Ascending aorta (tissue), 2 donors: ENCODE measurements at regions not wholly inside any gene's neighbourhood (a gene's known extent, or its start where the extent isn't known, plus 50 kb on each side); places are given as distances from the start of the nearest gene placed in this dataset.

Source experiments
- DNase-seq, 2 donors: peaks; one replicate each; pipeline ENCODE4 v3.0.0-alpha.2; 2019; ENCODE audit warnings: low spot score in 2 of 2
- H3K27ac ChIP-seq, 2 donors: fragments of 200-600 bp; sonication (generic); one replicate each; pipeline ENCODE4 v1.5.1; 2016 to 2017; ENCODE audit warnings: mild to moderate bottlenecking in 1 of 2
- H3K27me3 ChIP-seq: fragments of 200-600 bp; sonication (generic); one replicate; pipeline ENCODE4 v1.5.1; 2017
- H3K36me3 ChIP-seq, 2 donors: fragments of 200-600 bp; sonication (generic); one replicate each; pipeline ENCODE4 v1.5.1; 2016
- H3K4me1 ChIP-seq, 2 donors: fragments of 200-600 bp; sonication (generic); one replicate each; pipeline ENCODE4 v1.5.1; 2016 to 2017; ENCODE audit warnings: mild to moderate bottlenecking in 1 of 2
- H3K4me3 ChIP-seq, 2 donors: fragments of 200-600 bp; sonication (generic); one replicate each; pipeline ENCODE4 v1.5.1; 2016 to 2017; ENCODE audit warnings: mild to moderate bottlenecking in 1 of 2
- H3K9me3 ChIP-seq, 2 donors: fragments of 200-600 bp; sonication (generic); one replicate each; pipeline ENCODE4 v1.5.1; 2016
- CTCF ChIP-seq, 3 experiments: fragments of 200-600 bp in 2 of 3; fragments of 450-650 bp in 1 of 3; sonication (generic) in 2 of 3; IDR thresholded peaks; one replicate each; pipeline ENCODE4 v1.5.1; 2016 to 2019; ENCODE audit warnings: antibody characterized with exemption in 3 of 3, mild to moderate bottlenecking in 1 of 3, moderate library complexity in 1 of 3
- intact Hi-C: fragments of 100-400 bp; cut with DNase I; formaldehyde crosslinking; loops from one replicate; pipeline ENCODE4 v1.15.1; 2023

- Histone ChIP-seq H3K9me3 (no peaks in the 10 kb centered on the region), H3K27me3 (no peaks in the 10 kb centered on the region), H3K4me3 (no peak overlapping the region), H3K27ac (no peak overlapping the region), H3K4me1 (no peaks in the 10 kb centered on the region), H3K36me3 (no peaks in the 10 kb centered on the region)
- DNase-seq = no peak
- intact Hi-C loops = no loop called here
- TF ChIP-seq CTCF (IDR thresholded peaks at IDR 0.05) = no peak
Measured at GRCh38 chr3:146803745-146804144, 198.6 kb upstream of the PLSCR5 start.

GRCh38 chr3:146801492-146801891, 196.3 kb upstream of the PLSCR5 start:
- no peak for TF ChIP-seq CTCF (IDR thresholded peaks at IDR 0.05)
- intact Hi-C loops = no loop called here
- H3K4me1 ChIP-seq = no peaks in the 10 kb centered on the region
- no peaks in the 10 kb centered on the region for H3K27me3 ChIP-seq
- DNase-seq = no peak
- H3K9me3 ChIP-seq = no peaks in the 10 kb centered on the region
- no peak overlapping the region for H3K4me3 ChIP-seq
- no peak overlapping the region for H3K27ac ChIP-seq
- H3K36me3 ChIP-seq = no peaks in the 10 kb centered on the region

DNA sequence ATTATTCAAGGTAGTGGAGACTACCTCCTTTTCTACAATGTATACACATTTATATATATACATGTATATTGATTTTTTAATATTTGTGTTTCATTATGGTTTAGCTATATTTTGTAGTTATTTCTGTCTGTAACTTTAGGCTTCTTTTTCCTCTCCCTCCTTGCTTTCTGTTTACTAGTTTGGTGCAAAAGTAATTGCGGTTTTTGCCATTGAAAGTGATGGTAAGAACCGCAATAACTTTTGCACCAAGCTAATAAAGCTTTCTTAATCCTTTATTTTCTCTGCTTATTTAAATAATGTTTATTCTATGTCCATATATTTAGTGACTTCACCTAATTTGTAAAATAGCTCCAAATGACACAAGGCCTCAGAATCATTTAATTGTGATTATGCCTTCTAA, 195.3 kb upstream of the PLSCR5 start:
- H3K27ac ChIP-seq = no peak overlapping the region
- H3K4me1 ChIP-seq = no peaks in the 10 kb centered on the region
- H3K36me3 ChIP-seq = no peaks in the 10 kb centered on the region
- H3K4me3 ChIP-seq = no peak overlapping the region
- no peaks in the 10 kb centered on the region for H3K27me3 ChIP-seq
- intact Hi-C loops = no loop called here
- H3K9me3 ChIP-seq = no peaks in the 10 kb centered on the region
- no peak for TF ChIP-seq CTCF (IDR thresholded peaks at IDR 0.05)
- DNase-seq = no peak

- no peaks in the 10 kb centered on the region for H3K27me3 ChIP-seq
- no peak overlapping the region for H3K4me3 ChIP-seq
- TF ChIP-seq CTCF (IDR thresholded peaks at IDR 0.05) = no peak
- no peak for DNase-seq
- no peaks in the 10 kb centered on the region for H3K4me1 ChIP-seq
- intact Hi-C loops = no loop called here
- no peak overlapping the region for H3K27ac ChIP-seq
- H3K36me3 ChIP-seq = no peaks in the 10 kb centered on the region
- H3K9me3 ChIP-seq = no peaks in the 10 kb centered on the region
Measured at GRCh38 chr3:146796078-146796477, 190.9 kb upstream of the PLSCR5 start.

DNA sequence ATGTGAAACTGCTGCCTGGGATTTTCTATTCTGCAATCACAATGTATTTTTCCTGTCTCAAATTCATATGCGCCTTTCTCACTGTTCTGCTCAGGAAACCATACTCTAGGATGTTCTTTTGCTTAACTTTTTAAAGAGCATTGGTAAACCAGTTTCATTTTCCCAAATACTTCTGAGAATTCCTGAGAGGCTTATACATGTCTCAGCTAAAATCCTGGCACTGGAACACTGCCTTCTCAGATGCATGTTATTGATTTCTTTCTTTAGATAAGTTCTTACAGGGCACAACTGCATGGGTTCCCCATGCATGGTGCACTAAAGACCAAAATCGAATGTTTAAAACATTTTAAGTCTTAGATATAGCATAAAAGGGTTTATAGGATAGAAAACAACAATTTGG, 178.3 kb upstream of the PLSCR5 start:
- Histone ChIP-seq H3K36me3 (no peaks in the 10 kb centered on the region), H3K9me3 (no peaks in the 10 kb centered on the region), H3K4me1 (peaks cover 0 to 9% of the 10 kb centered on the region in 2 donors), H3K4me3 (no peak overlapping the region), H3K27me3 (no peaks in the 10 kb centered on the region), H3K27ac (no peak overlapping the region)
- intact Hi-C loops = no loop called here
- TF ChIP-seq CTCF (IDR thresholded peaks at IDR 0.05) = no peak
- DNase-seq = no peak

DNA sequence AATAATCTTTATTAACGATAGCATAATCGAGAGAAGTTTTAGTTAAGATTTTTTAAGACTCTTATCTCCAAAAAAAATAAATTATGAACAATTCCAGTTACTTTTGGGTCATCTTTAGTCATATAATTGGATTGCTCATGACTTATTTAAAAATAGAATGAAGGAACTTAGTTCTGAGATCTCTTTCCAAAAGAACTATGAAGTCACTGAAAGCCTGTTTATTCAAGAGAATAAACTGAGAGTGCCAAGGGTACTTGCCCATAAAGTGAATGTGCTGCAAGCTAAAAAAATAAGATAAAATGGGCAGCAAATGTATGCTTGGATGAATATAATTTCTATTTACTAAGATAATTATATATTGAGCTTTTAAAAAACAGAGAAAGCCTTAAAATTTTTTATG, 176.5 kb upstream of the PLSCR5 start:
- intact Hi-C loops = no loop called here
- Histone ChIP-seq H3K27ac (no peak overlapping the region), H3K9me3 (no peaks in the 10 kb centered on the region), H3K4me1 (peaks cover 0 to 9% of the 10 kb centered on the region in 2 donors), H3K4me3 (no peak overlapping the region), H3K27me3 (no peaks in the 10 kb centered on the region), H3K36me3 (no peaks in the 10 kb centered on the region)
- no peak for TF ChIP-seq CTCF (IDR thresholded peaks at IDR 0.05)
- DNase-seq = no peak
